Liver (tissue), 8 donors: ENCODE measurements at regions not wholly inside any gene's neighbourhood (a gene's known extent, or its start where the extent isn't known, plus 50 kb on each side); places are given as distances from the start of the nearest gene placed in this dataset.

Experiments
- DNase-seq: peaks from one replicate; pipeline ENCODE4 v3.0.0-alpha.2; 2017; ENCODE audit warnings: low spot score
- H3K27ac ChIP-seq, 2 donors: one replicate each; pipeline ENCODE4 v1.7.0; 2013; ENCODE audit warnings: inconsistent platforms in 2 of 2, low read length in 2 of 2, control low read depth in 1 of 2, low read depth in 1 of 2, mild to moderate bottlenecking in 1 of 2
- H3K27me3 ChIP-seq, 4 donors: one replicate each; pipeline versions ENCODE4 v1.6.1 to v1.7.0; 2013; ENCODE audit warnings: low read length in 3 of 4, inconsistent platforms in 1 of 4, mild to moderate bottlenecking in 1 of 4, moderate library complexity in 1 of 4; ENCODE audit not compliant: control insufficient read depth in 4 of 4, insufficient read depth in 4 of 4
- H3K36me3 ChIP-seq, 4 donors: one replicate each; pipeline versions ENCODE4 v1.6.1 to v1.7.0; 2013; ENCODE audit warnings: low read length in 3 of 4, mild to moderate bottlenecking in 3 of 4, low read depth in 1 of 4, moderate library complexity in 1 of 4; ENCODE audit not compliant: control insufficient read depth in 4 of 4, insufficient read depth in 3 of 4
- H3K4me1 ChIP-seq, 4 donors: one replicate each; pipeline versions ENCODE4 v1.6.1 to v1.7.0; 2013; ENCODE audit warnings: low read length in 3 of 4, mild to moderate bottlenecking in 3 of 4, moderate library complexity in 1 of 4; ENCODE audit not compliant: control insufficient read depth in 4 of 4, insufficient read depth in 4 of 4
- H3K4me3 ChIP-seq, 3 donors: one replicate each; pipeline versions ENCODE4 v1.6.1 to v1.7.0; 2013; ENCODE audit warnings: low read length in 3 of 3, control low read depth in 1 of 3, low read depth in 1 of 3, mild to moderate bottlenecking in 1 of 3
- H3K9ac ChIP-seq, 2 donors: one replicate each; pipeline ENCODE4 v1.7.0; 2013; ENCODE audit warnings: low read length in 2 of 2, mild to moderate bottlenecking in 2 of 2, moderate library complexity in 2 of 2, control low read depth in 1 of 2, low read depth in 1 of 2
- H3K9me3 ChIP-seq, 4 donors: one replicate each; pipeline versions ENCODE4 v1.6.1 to v1.7.0; 2013; ENCODE audit warnings: low read length in 3 of 4; ENCODE audit not compliant: control insufficient read depth in 4 of 4
- EGR1 ChIP-seq, 2 donors: IDR thresholded peaks; 2 replicates each; pipeline ENCODE4 v1.6.1; 2016 to 2018; ENCODE audit warnings: antibody characterized with exemption in 2 of 2, low read depth in 2 of 2
- FOXA1 ChIP-seq: IDR thresholded peaks from 2 replicates; pipeline ENCODE4 v1.6.1; 2016; ENCODE audit warnings: antibody characterized with exemption
- GABPA ChIP-seq, 2 donors: IDR thresholded peaks in 1 of 2; conservative IDR thresholded peaks in 1 of 2; 2 replicates each; pipeline ENCODE4 v1.6.1; 2016; ENCODE audit warnings: antibody characterized with exemption in 2 of 2, mild to moderate bottlenecking in 1 of 2, moderate library complexity in 1 of 2
- JUND ChIP-seq, 2 donors: IDR thresholded peaks; 2 replicates each; pipeline ENCODE4 v1.6.1; 2016; ENCODE audit warnings: antibody characterized with exemption in 2 of 2
- NR2F2 ChIP-seq: IDR thresholded peaks from 2 replicates; pipeline ENCODE4 v1.6.1; 2016; ENCODE audit warnings: antibody characterized with exemption
- RAD21 ChIP-seq, 2 donors: IDR thresholded peaks; 2 replicates each; pipeline ENCODE4 v1.6.1; 2016; ENCODE audit warnings: antibody characterized with exemption in 2 of 2, mild to moderate bottlenecking in 2 of 2
- RXRA ChIP-seq, 2 donors: IDR thresholded peaks; 2 replicates each; pipeline ENCODE4 v1.6.1; 2017 to 2018; ENCODE audit warnings: antibody characterized with exemption in 2 of 2, mild to moderate bottlenecking in 1 of 2
- SP1 ChIP-seq: IDR thresholded peaks from 2 replicates; pipeline ENCODE4 v1.6.1; 2018; ENCODE audit warnings: antibody characterized with exemption, mild to moderate bottlenecking
- TAF1 ChIP-seq: conservative IDR thresholded peaks from 2 replicates; pipeline ENCODE4 v1.6.1; 2016; ENCODE audit warnings: antibody characterized with exemption, mild to moderate bottlenecking
- YY1 ChIP-seq: IDR thresholded peaks from 2 replicates; pipeline ENCODE4 v1.6.1; 2016; ENCODE audit warnings: antibody characterized with exemption, mild to moderate bottlenecking
- WGBS: extraction: QIAGEN DNeasy Blood & Tissue Kit; methylation state at CpG from one replicate; pipeline ENCODE4 v1.1.7; 2013; 5-methylcytosine and 5-hydroxymethylcytosine counted together
- TF ChIP-seq, protein P1 (sequence below): IDR thresholded peaks from 2 replicates; pipeline ENCODE4 v1.6.1; 2016; ENCODE audit warnings: antibody characterized with exemption
- TF ChIP-seq, protein P2 (sequence below): IDR thresholded peaks from 2 replicates; pipeline ENCODE4 v1.6.1; 2016; ENCODE audit warnings: antibody characterized with exemption
- TF ChIP-seq, protein P3 (sequence below): fragments of 150-350 bp; IDR thresholded peaks from 2 replicates; pipeline ENCODE4 v1.5.1; 2017; ENCODE audit warnings: improper control_type of control experiment, low read depth, low read length; ENCODE audit not compliant: missing input control
- donor health status: healthy.
- donor health status: healthy.
- donor health status: healthy.
- donor health status: healthy.
- donor health status: healthy.

DNA sequence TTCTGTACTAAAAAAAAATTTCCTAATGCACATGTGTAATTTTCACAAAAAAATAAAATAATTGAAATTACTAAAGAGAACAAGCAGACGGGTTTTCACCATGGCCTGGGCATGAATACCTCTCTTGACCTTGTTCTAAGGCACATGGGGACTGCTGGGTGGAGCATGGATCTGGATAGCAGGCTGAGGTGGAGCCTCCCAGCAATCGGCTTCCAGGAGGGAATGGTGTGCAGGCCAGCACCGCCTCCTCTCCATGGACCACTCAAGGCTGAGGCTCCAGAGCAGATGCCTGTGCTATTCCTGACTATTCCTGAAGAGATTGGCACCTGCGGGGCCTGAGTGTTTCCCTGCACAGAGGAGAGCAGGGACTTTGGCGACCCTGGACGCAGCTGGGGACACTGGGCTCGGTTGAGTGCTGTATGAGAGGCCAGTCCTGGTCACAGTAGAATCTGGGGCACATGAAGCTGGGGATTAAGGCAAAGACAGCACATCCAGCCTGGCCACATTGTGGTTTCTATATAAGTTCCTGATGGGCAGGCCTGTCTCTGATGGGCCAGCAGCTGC, 963.6 kb downstream of the BRD1 start:
- H3K4me3 ChIP-seq: no peak overlapping the region
- WGBS: 84% methylated on average over 7 of the region's 7 CpGs
- H3K27me3 ChIP-seq: peaks cover 0 to 3% (median 0%) of the 10 kb centered on the region in 4 donors
- no peak overlapping the region for H3K9ac ChIP-seq
- H3K27ac ChIP-seq: no peak overlapping the region
- no peaks in the 10 kb centered on the region for H3K36me3 ChIP-seq
- DNase-seq: no peak
- TF ChIP-seq RAD21 (IDR thresholded peaks at IDR 0.05) (no peak), SP1 (no peak)
- TF ChIP-seq, protein P1, sequence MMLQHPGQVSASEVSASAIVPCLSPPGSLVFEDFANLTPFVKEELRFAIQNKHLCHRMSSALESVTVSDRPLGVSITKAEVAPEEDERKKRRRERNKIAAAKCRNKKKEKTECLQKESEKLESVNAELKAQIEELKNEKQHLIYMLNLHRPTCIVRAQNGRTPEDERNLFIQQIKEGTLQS: no peak
- H3K4me1 ChIP-seq: no peaks in the 10 kb centered on the region
- no peaks in the 10 kb centered on the region for H3K9me3 ChIP-seq

DNA sequence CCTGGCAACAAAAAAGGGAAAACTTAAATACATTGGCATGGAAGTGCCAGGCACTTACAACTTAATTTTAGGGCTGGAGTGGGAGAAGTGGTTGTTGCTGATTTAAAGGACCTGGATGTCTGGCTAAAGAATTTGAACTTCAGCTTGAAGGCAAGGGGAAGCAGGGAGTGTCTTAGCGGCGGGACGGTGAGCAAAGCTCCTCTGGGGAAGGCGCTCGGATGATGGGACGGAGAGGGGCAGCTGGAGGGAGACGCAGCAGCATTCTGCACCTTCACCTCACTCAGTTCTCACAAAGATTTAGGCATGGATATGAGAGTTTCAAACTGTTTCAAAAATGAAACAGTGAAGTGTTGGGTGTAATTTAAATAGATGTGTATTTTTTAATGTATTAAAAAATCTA, 967.1 kb downstream of the BRD1 start:
- Histone ChIP-seq H3K27me3 (no peaks in the 10 kb centered on the region), H3K4me3 (no peak overlapping the region), H3K4me1 (no peaks in the 10 kb centered on the region), H3K9me3 (no peaks in the 10 kb centered on the region), H3K9ac (no peak overlapping the region), H3K27ac (no peak overlapping the region), H3K36me3 (no peaks in the 10 kb centered on the region)
- 88% methylated on average over 7 of the region's 7 CpGs for WGBS
- no peak for DNase-seq
- TF ChIP-seq, protein P2, sequence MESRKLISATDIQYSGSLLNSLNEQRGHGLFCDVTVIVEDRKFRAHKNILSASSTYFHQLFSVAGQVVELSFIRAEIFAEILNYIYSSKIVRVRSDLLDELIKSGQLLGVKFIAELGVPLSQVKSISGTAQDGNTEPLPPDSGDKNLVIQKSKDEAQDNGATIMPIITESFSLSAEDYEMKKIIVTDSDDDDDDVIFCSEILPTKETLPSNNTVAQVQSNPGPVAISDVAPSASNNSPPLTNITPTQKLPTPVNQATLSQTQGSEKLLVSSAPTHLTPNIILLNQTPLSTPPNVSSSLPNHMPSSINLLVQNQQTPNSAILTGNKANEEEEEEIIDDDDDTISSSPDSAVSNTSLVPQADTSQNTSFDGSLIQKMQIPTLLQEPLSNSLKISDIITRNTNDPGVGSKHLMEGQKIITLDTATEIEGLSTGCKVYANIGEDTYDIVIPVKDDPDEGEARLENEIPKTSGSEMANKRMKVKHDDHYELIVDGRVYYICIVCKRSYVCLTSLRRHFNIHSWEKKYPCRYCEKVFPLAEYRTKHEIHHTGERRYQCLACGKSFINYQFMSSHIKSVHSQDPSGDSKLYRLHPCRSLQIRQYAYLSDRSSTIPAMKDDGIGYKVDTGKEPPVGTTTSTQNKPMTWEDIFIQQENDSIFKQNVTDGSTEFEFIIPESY: no peak

DNA sequence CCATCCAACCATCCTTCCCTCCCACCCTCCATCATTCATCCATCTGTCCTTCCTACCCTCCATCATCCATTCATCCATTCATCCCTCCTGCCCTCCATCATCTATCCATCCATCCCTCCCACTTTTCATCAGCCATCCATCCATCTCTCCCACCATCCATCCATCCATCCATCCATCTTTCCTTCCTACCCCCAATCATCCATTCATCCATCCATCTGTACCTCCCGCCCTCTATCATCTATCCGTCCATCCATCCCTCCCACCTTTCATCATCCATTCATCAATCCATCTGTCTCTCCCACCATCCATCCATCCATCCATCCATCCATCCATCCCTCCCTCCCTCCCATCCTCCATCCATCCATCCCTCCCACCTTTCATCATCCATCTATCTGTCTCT, 968.8 kb downstream of the BRD1 start:
- H3K4me1 ChIP-seq: no peaks in the 10 kb centered on the region
- H3K4me3 ChIP-seq: no peak overlapping the region
- TF ChIP-seq, protein P3, sequence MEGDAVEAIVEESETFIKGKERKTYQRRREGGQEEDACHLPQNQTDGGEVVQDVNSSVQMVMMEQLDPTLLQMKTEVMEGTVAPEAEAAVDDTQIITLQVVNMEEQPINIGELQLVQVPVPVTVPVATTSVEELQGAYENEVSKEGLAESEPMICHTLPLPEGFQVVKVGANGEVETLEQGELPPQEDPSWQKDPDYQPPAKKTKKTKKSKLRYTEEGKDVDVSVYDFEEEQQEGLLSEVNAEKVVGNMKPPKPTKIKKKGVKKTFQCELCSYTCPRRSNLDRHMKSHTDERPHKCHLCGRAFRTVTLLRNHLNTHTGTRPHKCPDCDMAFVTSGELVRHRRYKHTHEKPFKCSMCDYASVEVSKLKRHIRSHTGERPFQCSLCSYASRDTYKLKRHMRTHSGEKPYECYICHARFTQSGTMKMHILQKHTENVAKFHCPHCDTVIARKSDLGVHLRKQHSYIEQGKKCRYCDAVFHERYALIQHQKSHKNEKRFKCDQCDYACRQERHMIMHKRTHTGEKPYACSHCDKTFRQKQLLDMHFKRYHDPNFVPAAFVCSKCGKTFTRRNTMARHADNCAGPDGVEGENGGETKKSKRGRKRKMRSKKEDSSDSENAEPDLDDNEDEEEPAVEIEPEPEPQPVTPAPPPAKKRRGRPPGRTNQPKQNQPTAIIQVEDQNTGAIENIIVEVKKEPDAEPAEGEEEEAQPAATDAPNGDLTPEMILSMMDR: no peak
- TF ChIP-seq TAF1 (no peak), YY1 (no peak), JUND (IDR thresholded peaks at IDR 0.05) (no peak), FOXA1 (no peak), RXRA (IDR thresholded peaks at IDR 0.05) (no peak), SP1 (no peak), GABPA (IDR thresholded peaks at IDR 0.05 in 1 of 2, conservative IDR thresholded peaks at IDR 0.05 in 1 of 2) (no peak), RAD21 (IDR thresholded peaks at IDR 0.05) (no peak), EGR1 (IDR thresholded peaks at IDR 0.05; ENCODE audit: low read depth in 2 of 2) (no peak), NR2F2 (no peak)
- TF ChIP-seq, protein P2: no peak
- WGBS: 90% methylated on average over 2 of the region's 2 CpGs
- DNase-seq: no peak
- no peaks in the 10 kb centered on the region for H3K36me3 ChIP-seq
- no peak overlapping the region for H3K9ac ChIP-seq
- peaks cover 0 to 3% (median 0%) of the 10 kb centered on the region in 4 donors for H3K27me3 ChIP-seq
- H3K27ac ChIP-seq: no peak overlapping the region
- H3K9me3 ChIP-seq: no peaks in the 10 kb centered on the region
